ENCODE measurements at regions not wholly inside any gene's neighbourhood (a gene's known extent, or its start where the extent isn't known, plus 50 kb on each side); places are given as distances from the start of the nearest gene placed in this dataset.

- no peaks in the 10 kb centered on the region for H3K36me3 ChIP-seq (ENCODE audit: control insufficient read depth, insufficient read depth, low read length)
- H3K9me1 ChIP-seq (ENCODE audit: control insufficient read depth, insufficient read depth, low read length), result no peaks in the 10 kb centered on the region
- no peaks in the 10 kb centered on the region for H3K79me2 ChIP-seq (ENCODE audit: control insufficient read depth, insufficient read depth, low read length)
- no peaks in the 10 kb centered on the region for H3K27me3 ChIP-seq (ENCODE audit: control insufficient read depth in 2 of 2, insufficient read depth in 2 of 2, low read length in 2 of 2)
- H3K9me3 ChIP-seq (replicated peaks; ENCODE audit: control insufficient read depth, insufficient read depth, low read depth, low read length), result no peaks in the 10 kb centered on the region
- H3K4me3 ChIP-seq, result no peak overlapping the region
- 0% methylated on average over 1 of the region's 1 CpG for WGBS (ENCODE audit: insufficient coverage, low coverage, missing lambda C conversion rate)
- H3K4me2 ChIP-seq (ENCODE audit: insufficient read depth, low read length), result no peak overlapping the region
- H3K27ac ChIP-seq (ENCODE audit: extremely low read depth, low read depth, low read length), result no peak overlapping the region
- no peaks in the 10 kb centered on the region for H3K4me1 ChIP-seq (replicated peaks in 1 of 2; ENCODE audit: control insufficient read depth in 2 of 2, insufficient read depth in 2 of 2, low read length in 2 of 2)
- H3K9ac ChIP-seq (ENCODE audit: insufficient read depth in 1 of 2, low read depth in 2 of 2, low read length in 2 of 2), result no peak overlapping the region
- no peak for TF ChIP-seq ZNF668 (CRISPR knock-in tag; IDR thresholded peaks at IDR 0.05)
- TF ChIP-seq STAG1 (CRISPR knock-in tag; IDR thresholded peaks at IDR 0.05; ENCODE audit: borderline replicate concordance), result no peak
- TF ChIP-seq MTF1 (CRISPR knock-in tag; IDR thresholded peaks at IDR 0.05; ENCODE audit: borderline replicate concordance), result no peak
- TF ChIP-seq RB1 (IDR thresholded peaks at IDR 0.05; ENCODE audit: low read depth), result no peak
- TF ChIP-seq ZBTB11 (CRISPR knock-in tag; IDR thresholded peaks at IDR 0.05), result no peak
- ATAC-seq, result no peak
- intact Hi-C loops (cut with micrococcal nuclease), result no loop called here
- no peaks in the 10 kb centered on the region for H4K20me1 ChIP-seq (replicated peaks; ENCODE audit: control insufficient read depth, insufficient read depth, low read length)
- CTCF ChIA-PET (ENCODE audit: low intra/inter-chr PET ratio), result no interaction called here
- no peak overlapping the region for H2AFZ ChIP-seq (ENCODE audit: low read depth, low read length)
- POLR2A ChIA-PET, result no interaction called here
- BruUV-seq (replicated peaks), result no TSS peak
- in situ Hi-C loops (cut with MboI), result no loop called here
- no peak for FAIRE-seq
- no peak for DNase-seq (ENCODE audit: extremely low read depth in 1 of 4, low spot score in 3 of 4)
Measured at GRCh38 chr3:27615555-27615954, 106.6 kb downstream of the EOMES start.
